CD4-positive, CD25-positive, alpha-beta regulatory T cell (primary cell): ENCODE measurements at regions not wholly inside any gene's neighbourhood (a gene's known extent, or its start where the extent isn't known, plus 50 kb on each side); places are given as distances from the start of the nearest gene placed in this dataset.

Experiments
- ATAC-seq, 2 donors: fragments of 150-1000 bp; cut with Tn5 transposase; one replicate each; pipeline ENCODE4 v1.10.0; 2021; ENCODE audit warnings: low read depth in 2 of 2, moderate number of reproducible peaks in 2 of 2, moderate library complexity in 1 of 2
- DNase-seq, 3 donors: peaks; one replicate each; pipeline versions ENCODE4 v3.0.0 to v3.0.0-alpha.2; 2012 to 2022; ENCODE audit warnings: mixed read lengths in 1 of 3
- H3K27ac ChIP-seq: one replicate; pipeline ENCODE4 v1.7.0; 2013; ENCODE audit warnings: mild to moderate bottlenecking, low read length; ENCODE audit not compliant: insufficient read depth, poor library complexity, severe bottlenecking
- H3K27me3 ChIP-seq: one replicate; pipeline ENCODE4 v1.7.0; 2013; ENCODE audit warnings: low read length; ENCODE audit not compliant: control insufficient read depth, insufficient read depth
- H3K36me3 ChIP-seq: one replicate; pipeline ENCODE4 v1.7.0; 2013; ENCODE audit warnings: mild to moderate bottlenecking, low read length, moderate library complexity; ENCODE audit not compliant: control insufficient read depth, insufficient read depth
- H3K4me1 ChIP-seq: 2 replicates; pipeline ENCODE4 v1.7.0; 2013; ENCODE audit warnings: mild to moderate bottlenecking, low read length; ENCODE audit not compliant: insufficient read depth, control insufficient read depth, poor library complexity, severe bottlenecking
- H3K4me3 ChIP-seq: one replicate; pipeline ENCODE4 v1.7.0; 2013; ENCODE audit warnings: low read depth, mild to moderate bottlenecking, low read length, moderate library complexity
- H3K9me3 ChIP-seq, 2 experiments: 1 replicate in 1 of 2; 2 replicates in 1 of 2; pipeline ENCODE4 v1.7.0; 2013; ENCODE audit warnings: low read length in 2 of 2, mild to moderate bottlenecking in 1 of 2, moderate library complexity in 1 of 2; ENCODE audit not compliant: control insufficient read depth in 2 of 2
- H3K27ac Mint-ChIP-seq, 3 donors: one replicate each; pipeline ENCODE4 v1.8.0; 2020 to 2022; ENCODE audit warnings: mild to moderate bottlenecking in 3 of 3, mixed read lengths in 3 of 3, moderate library complexity in 2 of 3
- H3K27me3 Mint-ChIP-seq: one replicate; pipeline ENCODE4 v1.8.0; 2022; ENCODE audit warnings: mild to moderate bottlenecking, mixed read lengths
- H3K36me3 Mint-ChIP-seq: one replicate; pipeline ENCODE4 v1.8.0; 2020; ENCODE audit warnings: mixed read lengths
- H3K4me1 Mint-ChIP-seq, 4 donors: one replicate each; pipeline ENCODE4 v1.8.0; 2020 to 2022; ENCODE audit warnings: mixed read lengths in 4 of 4, mild to moderate bottlenecking in 1 of 4
- H3K4me3 Mint-ChIP-seq, 4 donors: one replicate each; pipeline ENCODE4 v1.8.0; 2020 to 2022; ENCODE audit warnings: mild to moderate bottlenecking in 4 of 4, mixed read lengths in 4 of 4, moderate library complexity in 3 of 4
- H3K9me3 Mint-ChIP-seq, 7 donors: one replicate each; pipeline ENCODE4 v1.8.0; 2020 to 2022; ENCODE audit warnings: mixed read lengths in 7 of 7, mild to moderate bottlenecking in 3 of 7, moderate library complexity in 2 of 7

DNA sequence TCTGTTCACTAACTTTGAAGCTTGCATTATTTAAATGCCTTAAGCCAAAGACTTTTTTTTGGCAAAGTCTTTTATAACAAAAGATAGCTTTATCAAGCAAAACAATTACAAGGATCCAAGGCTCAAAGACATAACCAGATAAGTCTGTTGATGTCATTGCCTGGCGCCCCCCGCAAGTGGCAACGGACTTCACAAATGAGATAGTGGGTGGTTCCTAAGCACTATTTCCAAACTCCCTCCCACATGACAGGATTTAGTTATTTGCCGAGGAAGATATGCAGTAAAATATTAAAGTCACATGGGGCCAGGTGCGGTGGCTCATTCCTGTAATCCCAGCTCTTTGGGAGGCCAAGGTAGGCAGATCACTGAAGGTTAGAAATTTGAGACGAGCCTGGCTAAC is 194.2 kb upstream of the DDI1 start:
- Histone ChIP-seq H3K4me1 (no peaks in the 10 kb centered on the region), H3K4me3 (no peak overlapping the region), H3K27me3 (no peaks in the 10 kb centered on the region), H3K9me3 (no peaks in the 10 kb centered on the region), H3K27ac (no peak overlapping the region), H3K36me3 (no peaks in the 10 kb centered on the region)
- Mint-ChIP-seq H3K4me1 (no peaks in the 10 kb centered on the region), H3K27ac (no peak overlapping the region), H3K36me3 (no peaks in the 10 kb centered on the region), H3K4me3 (no peak overlapping the region), H3K9me3 (peaks cover 0 to 3% (median 0%) of the 10 kb centered on the region in 7 donors), H3K27me3 (no peaks in the 10 kb centered on the region)
- ATAC-seq (no peak), DNase-seq (no peak)

DNA sequence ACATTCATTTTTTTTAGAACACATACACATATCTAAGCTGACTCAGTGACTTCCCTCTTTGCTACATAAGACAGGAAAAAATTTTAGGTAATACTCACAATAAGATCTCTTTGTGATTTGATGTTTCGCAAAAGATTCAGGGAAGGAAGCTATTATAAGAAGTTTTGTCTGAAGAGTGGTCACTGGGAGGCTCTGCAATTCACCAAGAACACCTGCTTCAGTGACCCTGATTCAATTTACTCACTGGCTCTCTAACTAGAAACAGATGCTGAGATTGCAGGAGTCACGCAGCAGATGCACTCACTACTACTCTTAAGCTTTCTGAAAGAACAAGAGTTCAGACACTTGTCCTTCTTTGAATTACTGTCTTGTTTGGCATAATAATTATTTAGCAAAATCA is 193.6 kb upstream of the DDI1 start:
- no peaks in the 10 kb centered on the region for H3K36me3 Mint-ChIP-seq
- Histone ChIP-seq H3K27me3 (no peaks in the 10 kb centered on the region), H3K36me3 (no peaks in the 10 kb centered on the region), H3K4me3 (no peak overlapping the region), H3K9me3 (no peaks in the 10 kb centered on the region), H3K4me1 (no peaks in the 10 kb centered on the region), H3K27ac (no peak overlapping the region)
- ATAC-seq, result no peak
- H3K27me3 Mint-ChIP-seq, result no peaks in the 10 kb centered on the region
- peaks cover 0 to 3% (median 0%) of the 10 kb centered on the region in 7 donors for H3K9me3 Mint-ChIP-seq
- no peak for DNase-seq
- no peak overlapping the region for H3K27ac Mint-ChIP-seq
- H3K4me3 Mint-ChIP-seq, result no peak overlapping the region
- no peaks in the 10 kb centered on the region for H3K4me1 Mint-ChIP-seq

DNA sequence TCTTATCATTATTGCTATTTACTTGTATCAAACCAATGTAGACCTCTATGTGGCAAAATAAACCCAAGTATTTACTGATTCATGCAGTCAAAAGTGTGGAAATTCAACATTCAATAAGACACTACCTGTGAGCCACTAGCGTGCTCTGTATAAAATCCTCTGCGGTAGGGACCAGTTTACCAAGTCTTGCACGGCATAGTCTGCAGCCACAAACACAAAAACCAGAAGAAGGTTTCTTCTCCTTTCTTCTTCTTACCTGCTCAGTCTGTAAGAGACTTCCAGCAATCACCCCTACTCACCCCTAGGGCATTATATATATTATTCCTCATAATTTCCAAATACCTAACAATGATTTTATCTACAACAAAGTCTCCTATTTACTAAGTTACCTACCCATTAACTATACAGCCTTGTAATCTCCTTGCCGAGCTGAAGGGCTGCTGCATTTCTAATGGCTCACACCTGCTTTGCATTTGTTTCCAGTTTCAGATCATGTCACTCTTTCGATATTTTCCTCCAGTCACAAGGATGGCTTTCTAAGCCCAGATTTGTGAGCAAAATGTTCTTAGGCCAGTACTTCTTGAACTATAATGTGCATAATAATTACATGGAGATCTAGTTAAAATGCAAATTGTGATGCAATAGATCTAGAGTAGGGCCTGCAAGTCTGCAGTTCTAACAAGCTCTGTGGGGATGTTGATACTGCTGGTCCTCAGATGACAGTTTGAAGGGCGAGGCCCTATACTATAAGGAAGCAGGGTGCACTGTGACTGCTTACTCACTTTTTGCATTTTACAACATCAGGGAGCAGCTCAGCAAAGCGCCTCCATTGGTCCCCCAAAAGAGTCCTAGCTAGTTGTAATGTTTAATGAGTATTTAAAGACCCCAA is 191.9 kb upstream of the DDI1 start:
- H3K36me3 Mint-ChIP-seq, result no peaks in the 10 kb centered on the region
- H3K4me1 Mint-ChIP-seq, result no peaks in the 10 kb centered on the region
- H3K4me1 ChIP-seq, result no peaks in the 10 kb centered on the region
- H3K4me3 Mint-ChIP-seq, result no peak overlapping the region
- no peak for DNase-seq
- no peaks in the 10 kb centered on the region for H3K27me3 ChIP-seq
- H3K27ac ChIP-seq, result no peak overlapping the region
- H3K9me3 ChIP-seq, result no peaks in the 10 kb centered on the region
- ATAC-seq, result no peak
- H3K27ac Mint-ChIP-seq, result no peak overlapping the region
- H3K4me3 ChIP-seq, result no peak overlapping the region
- no peaks in the 10 kb centered on the region for H3K27me3 Mint-ChIP-seq
- H3K36me3 ChIP-seq, result no peaks in the 10 kb centered on the region
- H3K9me3 Mint-ChIP-seq, result peaks cover 0 to 5% (median 0%) of the 10 kb centered on the region in 7 donors

DNA sequence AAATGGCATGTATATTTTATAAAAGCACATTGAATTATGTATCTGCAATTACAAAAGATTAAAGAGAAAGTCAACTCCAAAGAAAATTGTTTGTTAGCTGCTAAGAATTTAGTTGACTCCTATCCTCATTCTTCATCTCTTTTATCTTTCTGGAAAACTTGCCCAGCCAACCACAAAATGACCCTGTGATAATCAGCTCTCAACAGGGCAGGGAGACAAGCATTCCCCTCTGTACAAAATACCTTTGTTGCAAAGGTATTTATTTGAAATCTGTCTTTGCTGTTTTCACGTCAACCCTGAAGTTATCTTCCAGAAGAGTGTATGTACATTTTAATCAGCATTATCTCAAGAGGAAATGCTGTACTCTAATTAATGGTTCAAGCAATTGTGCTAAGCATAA is 191.1 kb upstream of the DDI1 start:
- ATAC-seq, result no peak
- Histone ChIP-seq H3K9me3 (no peaks in the 10 kb centered on the region), H3K36me3 (no peaks in the 10 kb centered on the region), H3K4me1 (no peaks in the 10 kb centered on the region), H3K27ac (no peak overlapping the region), H3K27me3 (no peaks in the 10 kb centered on the region), H3K4me3 (no peak overlapping the region)
- H3K36me3 Mint-ChIP-seq, result no peaks in the 10 kb centered on the region
- peaks cover 0 to 5% (median 0%) of the 10 kb centered on the region in 7 donors for H3K9me3 Mint-ChIP-seq
- DNase-seq, result no peak
- H3K27ac Mint-ChIP-seq, result peak overlapping the region in 1 of 3 donors; percentile 57
- no peak overlapping the region for H3K4me3 Mint-ChIP-seq
- H3K27me3 Mint-ChIP-seq, result no peaks in the 10 kb centered on the region
- H3K4me1 Mint-ChIP-seq, result no peaks in the 10 kb centered on the region

DNA sequence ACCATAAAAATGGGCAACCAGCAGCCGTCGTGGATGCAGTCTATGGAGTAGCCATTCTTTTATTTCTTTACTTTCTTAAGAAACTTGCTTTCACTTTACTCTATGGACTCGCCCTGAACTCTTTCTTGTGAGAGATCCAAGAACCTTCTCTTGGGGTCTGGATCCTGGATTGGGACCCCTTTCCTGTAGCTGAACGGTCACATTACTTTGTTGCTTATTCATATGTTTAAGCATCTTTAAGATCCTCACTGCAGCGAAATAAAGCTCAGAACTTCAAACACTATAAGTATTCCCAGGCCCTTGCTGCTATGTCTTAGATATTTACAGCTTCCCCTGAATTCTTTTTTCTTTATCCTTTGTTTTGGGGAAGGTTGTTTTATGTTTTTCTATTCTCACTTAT is 187.8 kb upstream of the DDI1 start:
- Histone ChIP-seq H3K4me3 (no peak overlapping the region), H3K27me3 (no peaks in the 10 kb centered on the region), H3K27ac (no peak overlapping the region), H3K36me3 (no peaks in the 10 kb centered on the region), H3K4me1 (no peaks in the 10 kb centered on the region), H3K9me3 (no peaks in the 10 kb centered on the region)
- Mint-ChIP-seq H3K4me3 (no peak overlapping the region), H3K4me1 (no peaks in the 10 kb centered on the region), H3K27ac (no peak overlapping the region), H3K27me3 (no peaks in the 10 kb centered on the region), H3K36me3 (no peaks in the 10 kb centered on the region), H3K9me3 (peaks cover 0 to 6% (median 3%) of the 10 kb centered on the region in 7 donors)
- no peak for DNase-seq
- no peak for ATAC-seq

DNA sequence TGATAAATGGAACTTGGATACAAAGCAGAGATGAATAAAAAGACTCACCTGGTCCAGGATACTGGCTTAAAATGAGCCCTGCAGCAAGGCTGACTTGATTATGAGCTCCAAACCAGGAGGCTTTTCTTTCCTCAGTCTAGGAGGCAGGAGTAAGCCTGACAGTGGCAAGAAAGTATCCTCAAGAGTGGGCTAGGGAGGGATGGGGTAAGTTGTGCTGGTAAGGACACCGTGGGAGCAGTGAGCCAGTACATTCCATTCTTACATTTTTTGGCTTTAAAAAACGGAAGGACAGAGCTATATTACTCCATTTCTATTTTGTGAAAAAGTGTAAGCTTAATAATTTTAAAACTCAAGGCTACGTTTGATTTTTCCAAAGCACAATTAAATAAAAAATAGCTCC is 187.1 kb upstream of the DDI1 start:
- Histone ChIP-seq H3K4me3 (no peak overlapping the region), H3K27me3 (no peaks in the 10 kb centered on the region), H3K4me1 (no peaks in the 10 kb centered on the region), H3K36me3 (no peaks in the 10 kb centered on the region), H3K9me3 (no peaks in the 10 kb centered on the region), H3K27ac (no peak overlapping the region)
- no peak overlapping the region for H3K27ac Mint-ChIP-seq
- H3K4me3 Mint-ChIP-seq, result no peak overlapping the region
- H3K9me3 Mint-ChIP-seq, result peaks cover 0 to 6% (median 3%) of the 10 kb centered on the region in 7 donors
- H3K27me3 Mint-ChIP-seq, result no peaks in the 10 kb centered on the region
- no peak for ATAC-seq
- H3K4me1 Mint-ChIP-seq, result no peaks in the 10 kb centered on the region
- no peak for DNase-seq
- no peaks in the 10 kb centered on the region for H3K36me3 Mint-ChIP-seq

DNA sequence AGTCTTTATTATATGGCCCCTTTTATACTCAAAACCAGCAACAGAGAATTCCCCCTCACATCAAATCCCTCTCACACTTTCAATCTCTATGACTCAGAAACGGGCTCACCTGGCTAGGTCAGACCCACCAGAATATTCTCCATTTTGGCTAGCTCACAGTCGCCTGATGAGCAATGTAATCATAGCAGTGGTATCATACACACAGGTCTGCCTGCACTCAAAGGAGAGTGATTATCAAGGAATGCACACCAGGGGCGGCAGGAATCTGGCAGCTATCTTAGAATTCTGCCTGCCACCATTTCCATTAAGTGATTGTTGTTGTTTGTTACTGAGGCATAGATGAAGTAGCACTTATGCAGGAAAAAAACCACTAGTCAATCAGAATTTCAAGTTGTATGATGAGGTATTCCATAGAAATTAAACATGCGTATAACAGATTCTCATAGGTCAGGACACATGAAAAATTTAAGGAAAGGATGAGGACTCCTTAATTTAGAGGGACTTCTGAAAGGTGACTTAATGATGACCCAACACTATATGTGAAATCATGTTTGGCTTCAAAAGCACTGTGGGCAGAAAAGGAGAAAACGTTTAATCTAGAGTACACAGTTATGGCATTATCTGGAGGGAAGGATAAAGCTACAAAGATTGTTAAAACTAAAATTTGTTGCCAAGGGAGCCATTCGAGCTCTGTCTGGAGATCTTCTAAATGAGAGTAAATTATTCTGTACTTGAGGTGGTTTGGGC is 185.8 kb upstream of the DDI1 start:
- Histone ChIP-seq H3K4me3 (no peak overlapping the region), H3K9me3 (no peaks in the 10 kb centered on the region), H3K4me1 (no peaks in the 10 kb centered on the region), H3K36me3 (no peaks in the 10 kb centered on the region), H3K27ac (no peak overlapping the region), H3K27me3 (no peaks in the 10 kb centered on the region)
- DNase-seq, result no peak
- Mint-ChIP-seq H3K27ac (no peak overlapping the region), H3K9me3 (peaks cover 0 to 6% (median 4%) of the 10 kb centered on the region in 7 donors), H3K27me3 (no peaks in the 10 kb centered on the region), H3K36me3 (no peaks in the 10 kb centered on the region), H3K4me1 (no peaks in the 10 kb centered on the region), H3K4me3 (no peak overlapping the region)
- no peak for ATAC-seq
